Cardiac fibroblast (primary cell): ENCODE measurements at regions not wholly inside any gene's neighbourhood (a gene's known extent, or its start where the extent isn't known, plus 50 kb on each side); places are given as distances from the start of the nearest gene placed in this dataset.
"Not testable (repeated sequence)": the region's sequence is repeated elsewhere in the genome, so short reads cannot be mapped to it uniquely, and the experiment has no call there.

Experiments used
- DNase-seq, 2 donors: peaks; one replicate each; pipeline versions ENCODE4 v3.0.0 to v3.0.0-alpha.2; 2010; ENCODE audit warnings: low read depth in 2 of 2
- H3K4me3 ChIP-seq, 2 donors: replicated peaks in 1 of 2; 1 replicate in 1 of 2; 2 replicates in 1 of 2; pipeline ENCODE4 v1.5.1; 2011; ENCODE audit warnings: low read depth in 2 of 2, low read length in 2 of 2, mild to moderate bottlenecking in 2 of 2, moderate library complexity in 1 of 2
- TF ChIP-seq, protein P1 (sequence below): IDR thresholded peaks from one replicate; pipeline ENCODE4 v1.5.1; 2011; ENCODE audit warnings: low read depth, mild to moderate bottlenecking, low read length, inconsistent platforms

GRCh38 chr4:26194764-26195163, 126.0 kb upstream of the RBPJ start:
- TF ChIP-seq, protein P1, sequence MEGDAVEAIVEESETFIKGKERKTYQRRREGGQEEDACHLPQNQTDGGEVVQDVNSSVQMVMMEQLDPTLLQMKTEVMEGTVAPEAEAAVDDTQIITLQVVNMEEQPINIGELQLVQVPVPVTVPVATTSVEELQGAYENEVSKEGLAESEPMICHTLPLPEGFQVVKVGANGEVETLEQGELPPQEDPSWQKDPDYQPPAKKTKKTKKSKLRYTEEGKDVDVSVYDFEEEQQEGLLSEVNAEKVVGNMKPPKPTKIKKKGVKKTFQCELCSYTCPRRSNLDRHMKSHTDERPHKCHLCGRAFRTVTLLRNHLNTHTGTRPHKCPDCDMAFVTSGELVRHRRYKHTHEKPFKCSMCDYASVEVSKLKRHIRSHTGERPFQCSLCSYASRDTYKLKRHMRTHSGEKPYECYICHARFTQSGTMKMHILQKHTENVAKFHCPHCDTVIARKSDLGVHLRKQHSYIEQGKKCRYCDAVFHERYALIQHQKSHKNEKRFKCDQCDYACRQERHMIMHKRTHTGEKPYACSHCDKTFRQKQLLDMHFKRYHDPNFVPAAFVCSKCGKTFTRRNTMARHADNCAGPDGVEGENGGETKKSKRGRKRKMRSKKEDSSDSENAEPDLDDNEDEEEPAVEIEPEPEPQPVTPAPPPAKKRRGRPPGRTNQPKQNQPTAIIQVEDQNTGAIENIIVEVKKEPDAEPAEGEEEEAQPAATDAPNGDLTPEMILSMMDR: no peak
- DNase-seq: no peak
- no peak overlapping the region for H3K4me3 ChIP-seq

GRCh38 chr4:26196567-26196966, 124.2 kb upstream of the RBPJ start:
- H3K4me3 ChIP-seq: no peak overlapping the region
- DNase-seq: no peak
- TF ChIP-seq, protein P1: no peak

- TF ChIP-seq, protein P1: no peak
- DNase-seq: peak; percentile 64 to 98
- H3K4me3 ChIP-seq: no peak overlapping the region
Observed at GRCh38 chr4:26197018-26197779, 123.6 kb upstream of the RBPJ start.

DNA sequence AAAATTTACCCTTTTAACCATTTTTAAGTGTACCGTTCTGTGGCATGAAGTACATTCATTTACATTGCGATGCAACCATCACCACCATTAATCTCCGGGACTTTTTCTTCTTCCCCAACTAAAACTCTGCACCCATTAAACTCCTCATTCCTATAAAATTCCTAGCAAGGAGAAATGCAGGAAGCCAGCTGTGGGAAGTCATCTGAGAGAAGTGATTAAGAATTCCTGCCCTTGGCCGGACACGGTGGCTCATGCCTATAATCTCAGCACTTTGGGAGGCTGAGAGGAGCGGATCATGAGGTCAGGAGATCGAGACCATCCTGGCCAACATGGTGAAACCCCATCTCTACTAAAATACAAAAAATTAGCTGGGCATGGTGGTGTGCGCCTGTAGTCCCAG, 121.9 kb upstream of the RBPJ start:
- DNase-seq, H3K4me3 ChIP-seq: not testable (repeated sequence)

- H3K4me3 ChIP-seq: no peak overlapping the region
- TF ChIP-seq, protein P1: no peak
- peak in 1 of 2 donors; percentile 39 for DNase-seq
Observed at GRCh38 chr4:26199596-26199995, 121.2 kb upstream of the RBPJ start.

DNA sequence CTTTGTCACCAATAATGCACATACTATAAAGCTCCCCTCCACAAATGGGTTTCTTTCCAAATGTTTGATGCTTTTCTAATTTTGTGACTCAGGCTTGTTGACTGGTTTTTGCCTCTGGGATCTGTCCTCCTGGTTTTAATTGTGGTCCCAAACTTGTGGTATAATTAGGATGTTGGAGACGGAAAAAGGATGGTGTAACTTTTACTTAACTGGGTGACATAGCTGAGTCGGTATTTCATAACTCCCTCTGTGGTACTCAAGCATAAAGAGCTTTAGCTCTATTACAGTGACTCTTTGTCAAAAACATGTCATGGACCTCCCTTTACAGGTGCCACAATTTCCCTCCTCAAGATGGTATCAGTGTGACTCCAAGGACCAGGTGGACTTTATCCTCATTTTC, 119.7 kb upstream of the RBPJ start:
- no peak overlapping the region for H3K4me3 ChIP-seq
- TF ChIP-seq, protein P1: no peak
- no peak for DNase-seq

GRCh38 chr4:26204249-26204825, 116.5 kb upstream of the RBPJ start:
- TF ChIP-seq, protein P1: no peak
- no peak for DNase-seq
- no peak overlapping the region for H3K4me3 ChIP-seq
